Caki2 (cell line): ENCODE measurements at regions not wholly inside any gene's neighbourhood (a gene's known extent, or its start where the extent isn't known, plus 50 kb on each side); places are given as distances from the start of the nearest gene placed in this dataset.

Experiments
- DNase-seq: peaks from one replicate; pipeline ENCODE4 v3.0.0-alpha.2; 2015; ENCODE audit warnings: low read depth
- in situ Hi-C: cut with HindIII; loops from 2 replicates; pipeline ENCODE4 v1.10.0; 2016; ENCODE audit warnings: low sequenced_read_pairs, low pct_unique_long_range_greater_than_20kb, mixed read lengths

GRCh38 chr5:74105126-74105780, 479.3 kb downstream of the ARHGEF28 start:
- DNase-seq: no peak
- in situ Hi-C loops: no loop called here

DNA sequence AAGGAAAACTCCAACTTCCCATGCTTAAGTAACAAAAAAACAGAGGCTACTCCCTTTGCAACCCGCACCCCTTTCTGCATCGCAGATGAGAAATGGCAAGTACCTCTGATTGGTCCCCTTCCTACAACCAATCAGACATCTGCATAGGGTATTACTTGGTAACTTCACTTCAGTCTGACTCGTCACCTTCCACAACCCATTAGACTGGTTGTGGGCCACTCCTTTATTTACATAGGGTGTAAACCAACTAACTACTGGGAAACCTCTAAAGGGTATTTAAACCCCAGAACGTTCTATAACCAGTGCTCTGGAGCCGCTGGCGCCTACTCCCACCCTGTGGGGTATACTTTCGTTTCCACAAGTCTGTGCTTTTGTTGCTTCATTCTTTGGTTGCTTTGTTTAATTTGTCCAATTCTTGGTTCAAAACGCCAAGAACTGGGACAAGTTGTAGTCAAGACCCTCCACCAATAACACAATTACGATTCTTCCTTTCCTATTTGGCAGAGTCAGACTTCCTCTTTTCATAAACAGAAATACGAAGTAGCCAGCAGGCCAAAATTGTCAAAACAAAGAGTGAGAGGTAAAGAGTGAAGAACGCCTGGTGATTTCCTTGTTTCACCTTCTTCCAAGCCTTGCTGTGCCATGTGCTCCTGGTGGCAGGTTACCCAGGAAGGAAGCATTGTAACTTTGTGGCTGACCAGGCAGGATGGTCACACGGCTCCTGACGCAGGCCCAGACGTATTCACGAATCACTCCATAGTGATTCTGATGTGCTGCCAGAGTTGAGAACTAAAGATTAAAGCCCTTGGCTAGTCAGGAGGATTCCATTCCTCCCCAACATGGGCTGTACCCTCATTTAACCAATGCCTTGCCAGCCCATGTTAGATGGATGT, 477.4 kb downstream of the ARHGEF28 start:
- in situ Hi-C loops: no loop called here
- DNase-seq: peak; percentile 2

DNA sequence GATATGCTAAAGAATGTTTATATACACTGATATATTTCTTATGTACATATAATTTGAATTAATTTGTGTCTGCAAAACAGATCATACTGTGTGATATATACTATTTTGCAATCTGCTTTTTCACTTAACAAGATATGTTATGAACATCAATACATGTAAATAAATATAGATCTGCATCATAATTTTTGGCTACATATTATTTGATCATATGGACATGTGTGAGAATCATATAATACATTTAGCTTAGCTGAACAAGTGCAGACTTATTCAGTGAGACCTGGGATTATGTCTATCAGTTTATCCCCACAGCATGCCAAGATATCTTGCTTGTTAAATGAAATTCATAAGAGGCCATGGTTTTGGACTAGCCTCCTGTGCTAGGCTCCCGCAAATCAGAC, 474.3 kb downstream of the ARHGEF28 start:
- in situ Hi-C loops: no loop called here
- DNase-seq: no peak

DNA sequence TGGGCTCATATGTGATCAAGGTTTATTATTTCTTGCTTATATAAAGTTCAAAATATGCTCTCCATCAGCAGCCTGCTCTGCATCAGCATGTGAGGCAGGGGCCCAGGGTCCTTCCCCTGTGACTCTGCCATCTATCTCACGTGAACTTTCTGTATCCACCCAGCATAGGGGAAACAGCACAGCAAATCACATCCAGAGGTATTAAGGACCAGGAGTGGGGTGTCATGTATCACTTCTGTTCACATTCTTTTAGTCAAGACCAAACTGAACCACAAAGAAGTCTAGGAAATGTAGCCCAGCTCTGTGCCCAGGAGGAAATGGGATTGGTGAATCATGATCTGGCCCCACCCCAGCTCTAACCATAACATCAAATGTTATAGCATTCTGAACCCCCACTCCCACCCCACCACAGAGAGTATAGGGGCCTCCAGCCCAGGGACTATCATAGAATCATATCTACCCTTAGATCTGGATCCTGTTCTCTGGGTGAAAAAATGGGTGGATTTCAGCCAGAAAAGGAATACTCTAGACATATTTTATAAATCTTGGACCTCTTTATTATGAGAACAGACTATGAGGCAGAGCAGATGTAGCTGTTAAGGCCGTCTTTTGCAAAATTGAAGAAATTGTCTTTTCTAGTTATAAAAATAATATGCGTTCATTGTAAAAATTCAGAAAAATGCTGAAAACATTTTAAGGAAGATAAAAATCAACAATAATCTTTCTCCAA, 473.7 kb downstream of the ARHGEF28 start:
- DNase-seq: no peak
- in situ Hi-C loops: no loop called here

DNA sequence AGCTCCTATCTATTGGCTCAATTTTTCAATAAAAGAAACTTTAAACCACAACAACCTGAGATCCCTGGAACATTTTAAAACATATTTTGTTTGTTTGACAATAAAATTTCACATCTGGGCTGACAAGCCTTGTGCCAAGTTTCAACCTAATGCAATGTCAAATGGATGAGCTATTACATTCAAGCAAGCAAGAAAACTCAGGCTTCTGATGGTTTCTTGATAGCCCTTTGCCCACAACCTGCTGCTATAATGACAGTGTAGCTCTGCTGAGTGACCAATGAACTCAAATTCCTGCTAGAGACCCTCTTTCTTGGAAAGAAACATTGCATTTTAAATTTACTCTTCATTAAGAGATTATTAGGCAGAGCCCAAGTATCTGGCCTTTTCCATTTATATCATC, 472.9 kb downstream of the ARHGEF28 start:
- in situ Hi-C loops: no loop called here
- DNase-seq: no peak

GRCh38 chr5:74098456-74098855, 472.5 kb downstream of the ARHGEF28 start:
- in situ Hi-C loops: no loop called here
- no peak for DNase-seq

DNA sequence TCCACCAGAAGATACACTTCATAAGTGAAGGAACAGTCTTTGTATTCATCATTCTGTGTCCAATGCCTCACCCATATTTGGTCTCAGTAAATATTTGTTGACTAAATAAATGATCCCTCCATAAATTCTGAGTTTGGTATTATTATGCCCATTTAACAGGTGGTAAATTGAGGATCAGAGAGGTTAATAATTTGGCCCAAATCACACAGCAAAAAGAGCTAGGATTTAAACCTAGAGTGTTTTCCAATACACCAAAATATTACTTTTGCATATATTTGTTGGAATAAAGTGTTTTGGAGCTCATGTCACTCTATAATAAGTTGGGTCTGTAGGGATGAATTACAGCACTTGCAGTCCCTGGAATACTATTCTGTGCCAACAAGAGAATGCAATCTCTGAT, 470.3 kb downstream of the ARHGEF28 start:
- in situ Hi-C loops: no loop called here
- no peak for DNase-seq

- no peak for DNase-seq
- in situ Hi-C loops: no loop called here
These were observed 469.9 kb downstream of the ARHGEF28 start for GRCh38 chr5:74095871-74096270.

- no peak for DNase-seq
- in situ Hi-C loops: no loop called here
These were observed 468.7 kb downstream of the ARHGEF28 start for GRCh38 chr5:74094782-74095108.

GRCh38 chr5:74094096-74094781, 468.2 kb downstream of the ARHGEF28 start:
- in situ Hi-C loops: no loop called here
- DNase-seq: no peak

GRCh38 chr5:74093561-74093960, 467.6 kb downstream of the ARHGEF28 start:
- DNase-seq: no peak
- in situ Hi-C loops: no loop called here

- no peak for DNase-seq
- in situ Hi-C loops: no loop called here
These were observed 466.8 kb downstream of the ARHGEF28 start for GRCh38 chr5:74092766-74093165.

DNA sequence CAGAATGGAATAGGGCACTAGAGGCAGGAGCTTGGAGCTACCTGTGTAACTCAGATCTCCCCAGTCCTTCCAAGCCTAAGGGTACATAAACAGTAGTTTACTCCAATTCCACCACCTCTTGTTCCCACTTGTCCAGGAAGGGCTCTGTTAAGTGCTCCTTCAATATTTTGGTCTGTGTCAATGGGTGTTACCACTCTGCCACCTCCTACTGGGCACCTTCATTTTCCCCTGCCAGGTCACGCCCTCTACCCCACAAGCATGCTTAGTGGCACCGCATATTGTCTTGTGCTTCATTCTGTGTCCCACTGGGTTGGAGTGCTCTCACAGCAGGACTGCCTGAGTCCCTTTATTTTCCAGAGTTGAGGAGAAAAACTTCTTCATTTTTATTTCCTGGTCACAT, 459.8 kb downstream of the ARHGEF28 start:
- DNase-seq: no peak
- in situ Hi-C loops: no loop called here

- in situ Hi-C loops: no loop called here
These were observed 459.2 kb downstream of the ARHGEF28 start for GRCh38 chr5:74085186-74085585.

DNA sequence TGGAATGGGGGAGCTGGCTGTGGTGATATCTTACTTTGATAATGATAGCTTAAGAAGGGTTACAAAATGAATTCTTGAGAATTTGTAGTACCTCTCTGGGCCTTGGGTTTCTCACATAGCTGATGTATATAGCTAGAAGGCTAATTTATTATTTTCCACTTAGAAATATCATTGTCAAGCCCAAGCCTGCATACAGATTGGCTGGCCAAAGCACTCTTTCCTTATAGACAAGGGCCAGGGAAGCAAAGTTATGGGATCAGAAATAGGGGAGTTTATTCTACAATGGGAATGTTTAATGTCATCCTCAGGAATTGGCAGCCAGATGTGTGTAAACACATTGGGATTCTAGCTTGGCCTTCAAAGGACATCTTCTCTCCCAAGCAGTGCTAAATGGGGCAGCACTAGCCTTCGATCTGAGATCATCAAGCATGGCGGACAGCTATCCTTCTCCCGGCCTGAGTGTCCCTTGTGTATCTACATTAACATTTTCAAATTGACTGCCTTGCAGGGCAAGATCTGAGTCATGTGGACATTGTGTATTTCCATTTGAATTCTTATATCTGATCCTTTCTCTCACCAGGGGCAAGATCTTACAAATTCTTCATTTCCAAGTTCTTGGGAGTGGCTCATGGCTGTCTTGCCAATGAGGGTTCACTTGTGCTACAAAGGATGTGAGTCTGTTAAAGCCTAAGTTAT, 457.2 kb downstream of the ARHGEF28 start:
- in situ Hi-C loops: no loop called here
- DNase-seq: no peak

More at GRCh38 chr5:74085186-74085585, 459.2 kb downstream of the ARHGEF28 start:
- DNase-seq: no peak

GRCh38 chr5:74082512-74083055, 456.6 kb downstream of the ARHGEF28 start:
- no peak for DNase-seq
- in situ Hi-C loops: no loop called here

- in situ Hi-C loops: no loop called here
- DNase-seq: no peak
These were observed 455.1 kb downstream of the ARHGEF28 start for GRCh38 chr5:74081126-74081525.
